B cell (primary cell): ENCODE measurements at regions not wholly inside any gene's neighbourhood (a gene's known extent, or its start where the extent isn't known, plus 50 kb on each side); places are given as distances from the start of the nearest gene placed in this dataset.
"Not testable (repeated sequence)": the region's sequence is repeated elsewhere in the genome, so short reads cannot be mapped to it uniquely, and the experiment has no call there.

Source experiments
- ATAC-seq: fragments of 200-7000 bp; cut with Tn5 transposase; one replicate; pipeline ENCODE4 v1.10.0; 2021; ENCODE audit warnings: low read depth, mild to moderate bottlenecking, moderate number of reproducible peaks, moderate library complexity
- CTCF ChIA-PET: fragments of 350-600 bp; sonication (Branson Sonifier 250); formaldehyde crosslinking; loops from one replicate; lab custom pipeline; 2021; ENCODE audit warnings: antibody characterized with exemption, inconsistent platforms; lab: Charles Lee
- POLR2A ChIA-PET: fragments of 350-600 bp; sonication (Branson Sonifier 250); formaldehyde crosslinking; loops from one replicate; lab custom pipeline; 2021; ENCODE audit warnings: antibody characterized with exemption; lab: Charles Lee
- DNase-seq: peaks from one replicate; pipeline ENCODE4 v3.0.0; 2013
- H2AFZ ChIP-seq: 2 replicates; pipeline ENCODE4 v1.6.1; 2012; ENCODE audit warnings: mild to moderate bottlenecking, low read depth, low read length; ENCODE audit not compliant: insufficient read depth, poor library complexity, severe bottlenecking
- H3K27ac ChIP-seq, 2 donors: 1 replicate in 1 of 2; 2 replicates in 1 of 2; pipeline ENCODE4 v1.5.1; 2012 to 2013; ENCODE audit warnings: low read length in 2 of 2, mild to moderate bottlenecking in 2 of 2, moderate library complexity in 1 of 2
- H3K27me3 ChIP-seq, 4 experiments: fragments of 200-600 bp in 1 of 4; sonication (generic) in 1 of 4; replicated peaks in 1 of 4; 1 replicate in 2 of 4; 2 replicates in 2 of 4; pipeline versions ENCODE4 v1.6.1 to v1.7.0; 2013 to 2016; ENCODE audit warnings: low read length in 3 of 4, mild to moderate bottlenecking in 2 of 4, mixed read lengths in 1 of 4, moderate library complexity in 1 of 4; ENCODE audit not compliant: insufficient read depth in 4 of 4, control insufficient read depth in 3 of 4; ENCODE audit errors: control extremely low read depth in 1 of 4
- H3K36me3 ChIP-seq, 2 experiments: replicated peaks in 1 of 2; 1 replicate in 1 of 2; 2 replicates in 1 of 2; pipeline versions ENCODE4 v1.6.1 to v1.7.1; 2013; ENCODE audit warnings: low read length in 1 of 2; ENCODE audit not compliant: insufficient read depth in 2 of 2, control insufficient read depth in 1 of 2; ENCODE audit errors: control extremely low read depth in 1 of 2, extremely low read depth in 1 of 2
- H3K4me1 ChIP-seq, 2 donors: fragments of 200-600 bp in 1 of 2; sonication (generic) in 1 of 2; 1 replicate in 1 of 2; 2 replicates in 1 of 2; pipeline versions ENCODE4 v1.5.1 to v1.6.1; 2013 to 2017; ENCODE audit warnings: low read length in 2 of 2; ENCODE audit not compliant: control insufficient read depth in 2 of 2, insufficient read depth in 2 of 2
- H3K4me2 ChIP-seq: replicated peaks from 2 replicates; pipeline ENCODE3; 2012; ENCODE audit warnings: mild to moderate bottlenecking, low read depth, low read length; ENCODE audit not compliant: poor library complexity, severe bottlenecking
- H3K4me3 ChIP-seq, 5 experiments: fragments of 200-600 bp in 1 of 5; sonication (generic) in 1 of 5; 1 replicate in 3 of 5; 2 replicates in 2 of 5; pipeline versions ENCODE4 v1.5.1 to v1.7.0; 2011 to 2016; ENCODE audit warnings: low read length in 4 of 5, mild to moderate bottlenecking in 4 of 5, low read depth in 2 of 5, control low read depth in 1 of 5, moderate library complexity in 1 of 5; ENCODE audit not compliant: insufficient read depth in 1 of 5; ENCODE audit errors: control extremely low read depth in 1 of 5, extremely low read depth in 1 of 5
- H3K79me2 ChIP-seq: fragments of 200-600 bp; sonication (generic); one replicate; pipeline ENCODE4 v1.6.0; 2016; ENCODE audit warnings: low read length; ENCODE audit not compliant: control insufficient read depth, insufficient read depth
- H3K9ac ChIP-seq: fragments of 200-600 bp; sonication (generic); 2 replicates; pipeline ENCODE4 v1.6.1; 2017; ENCODE audit warnings: mild to moderate bottlenecking, low read length, moderate library complexity
- H3K9me3 ChIP-seq, 3 donors: one replicate each; pipeline versions ENCODE4 v1.6.1 to v1.7.1; 2013; ENCODE audit warnings: low read length in 2 of 3; ENCODE audit not compliant: control insufficient read depth in 2 of 3, insufficient read depth in 1 of 3; ENCODE audit errors: control extremely low read depth in 1 of 3
- H4K20me1 ChIP-seq: 2 replicates; pipeline ENCODE4 v1.6.0; 2012; ENCODE audit warnings: mild to moderate bottlenecking, low read length; ENCODE audit not compliant: insufficient read depth, control insufficient read depth, poor library complexity, severe bottlenecking
- H3K27ac Mint-ChIP-seq: one replicate; pipeline ENCODE4 v1.8.0; 2021; ENCODE audit warnings: mixed read lengths
- H3K27me3 Mint-ChIP-seq: one replicate; pipeline ENCODE4 v1.8.0; 2021; ENCODE audit warnings: mixed read lengths
- H3K4me1 Mint-ChIP-seq: one replicate; pipeline ENCODE4 v1.8.0; 2021; ENCODE audit warnings: mixed read lengths
- H3K4me3 Mint-ChIP-seq: one replicate; pipeline ENCODE4 v1.8.0; 2021; ENCODE audit warnings: mixed read lengths
- H3K9me3 Mint-ChIP-seq: one replicate; pipeline ENCODE4 v1.8.0; 2022; ENCODE audit warnings: mixed read lengths; ENCODE audit not compliant: insufficient read depth
- CTCF ChIP-seq: fragments of 200-600 bp; IDR thresholded peaks from one replicate; pipeline ENCODE4 v1.8.0; 2022; ENCODE audit warnings: antibody characterized with exemption, mild to moderate bottlenecking
- WGBS: methylation state at CpG from one replicate; pipeline ENCODE4 v1.1.5; 2013; ENCODE audit warnings: missing lambda C conversion rate; ENCODE audit not compliant: insufficient coverage; 5-methylcytosine and 5-hydroxymethylcytosine counted together
- intact Hi-C: fragments of 100-400 bp; cut with micrococcal nuclease; formaldehyde crosslinking; loops from one replicate; pipeline ENCODE4 v1.10.0; 2022

- ATAC-seq (no peak), DNase-seq (no peak)
- CTCF ChIA-PET, result no interaction called here
- no peaks in the 10 kb centered on the region for H3K79me2 ChIP-seq
- no peak overlapping the region for H3K4me3 ChIP-seq
- WGBS, result no CpG with 5 or more reads among the region's 3 CpGs
- TF ChIP-seq CTCF, result no peak
- Mint-ChIP-seq H3K27ac (no peak overlapping the region), H3K27me3 (no peaks in the 10 kb centered on the region), H3K4me3 (no peak overlapping the region), H3K9me3 (no peaks in the 10 kb centered on the region), H3K4me1 (peaks cover 2% of the 10 kb centered on the region)
- H3K4me1 ChIP-seq, result no peaks in the 10 kb centered on the region
- H3K36me3 ChIP-seq, result no peaks in the 10 kb centered on the region
- H3K9me3 ChIP-seq, result no peaks in the 10 kb centered on the region
- POLR2A ChIA-PET, result no interaction called here
- H3K27me3 ChIP-seq, result no peaks in the 10 kb centered on the region
- H2AFZ ChIP-seq, result no peak overlapping the region
- H3K9ac ChIP-seq, result no peak overlapping the region
- H3K27ac ChIP-seq, result no peak overlapping the region
- intact Hi-C loops, result no loop called here
- H3K4me2 ChIP-seq, result no peak overlapping the region
- no peaks in the 10 kb centered on the region for H4K20me1 ChIP-seq
These were observed 554.6 kb downstream of the NLGN4X start for GRCh38 chrX:5674036-5674435.

GRCh38 chrX:5672099-5672498 is 556.6 kb downstream of the NLGN4X start:
- H3K4me1 Mint-ChIP-seq, result peaks cover 2% of the 10 kb centered on the region
- Histone ChIP-seq H3K9ac (no peak overlapping the region), H3K27ac (no peak overlapping the region), H2AFZ (no peak overlapping the region), H3K4me2 (no peak overlapping the region), H3K79me2 (no peaks in the 10 kb centered on the region), H4K20me1 (no peaks in the 10 kb centered on the region), H3K36me3 (no peaks in the 10 kb centered on the region), H3K27me3 (no peaks in the 10 kb centered on the region), H3K4me1 (no peaks in the 10 kb centered on the region), H3K9me3 (no peaks in the 10 kb centered on the region), H3K4me3 (no peak overlapping the region)
- no peak for TF ChIP-seq CTCF
- ATAC-seq (no peak), DNase-seq (no peak)
- no peaks in the 10 kb centered on the region for H3K9me3 Mint-ChIP-seq
- ChIA-PET POLR2A (no interaction called here), CTCF (no interaction called here)
- intact Hi-C loops, result no loop called here
- H3K27ac Mint-ChIP-seq, result no peak overlapping the region
- H3K4me3 Mint-ChIP-seq, result no peak overlapping the region
- no peaks in the 10 kb centered on the region for H3K27me3 Mint-ChIP-seq
- no CpG with 5 or more reads among the region's 2 CpGs for WGBS

- H3K27ac ChIP-seq, H3K4me1 ChIP-seq, H3K4me3 ChIP-seq, DNase-seq, H3K27me3 ChIP-seq, ATAC-seq, H3K4me3 Mint-ChIP-seq, H3K4me1 Mint-ChIP-seq, intact Hi-C loops, CTCF ChIA-PET, POLR2A ChIA-PET, H3K27ac Mint-ChIP-seq, H3K27me3 Mint-ChIP-seq, H4K20me1 ChIP-seq, H3K36me3 ChIP-seq, H3K79me2 ChIP-seq, H3K9me3 Mint-ChIP-seq, H2AFZ ChIP-seq, H3K9ac ChIP-seq, H3K9me3 ChIP-seq, H3K4me2 ChIP-seq: not testable (repeated sequence)
- no CpG with 5 or more reads among the region's 4 CpGs for WGBS
These were observed 562.0 kb downstream of the NLGN4X start for GRCh38 chrX:5666689-5667088.
